H9 (cell line): ENCODE measurements at regions not wholly inside any gene's neighbourhood (a gene's known extent, or its start where the extent isn't known, plus 50 kb on each side); places are given as distances from the start of the nearest gene placed in this dataset.

Source experiments
- DNase-seq: peaks from one replicate; pipeline ENCODE4 v3.0.0-alpha.2; 2017
- H2AFZ ChIP-seq: one replicate; pipeline ENCODE4 v1.6.1; 2013; ENCODE audit warnings: mild to moderate bottlenecking, low read length, control low read depth, moderate library complexity
- H2AK5ac ChIP-seq: 2 replicates; pipeline ENCODE4 v1.6.1; 2013; ENCODE audit warnings: low read length, control low read depth, mixed read lengths; ENCODE audit not compliant: insufficient read length
- H2BK120ac ChIP-seq: one replicate; pipeline ENCODE4 v1.6.1; 2013; ENCODE audit warnings: low read depth, mild to moderate bottlenecking, low read length, control low read depth, inconsistent platforms; ENCODE audit not compliant: poor library complexity, severe bottlenecking
- H2BK12ac ChIP-seq: 2 replicates; pipeline ENCODE4 v1.6.1; 2013; ENCODE audit warnings: low read length, control low read depth, mixed read lengths, low read depth; ENCODE audit not compliant: insufficient read length
- H2BK15ac ChIP-seq: 2 replicates; pipeline ENCODE4 v1.6.1; 2013; ENCODE audit warnings: low read depth, low read length, control low read depth
- H2BK20ac ChIP-seq: one replicate; pipeline ENCODE4 v1.6.1; 2013; ENCODE audit warnings: low read depth, mild to moderate bottlenecking, low read length, control low read depth, inconsistent platforms; ENCODE audit not compliant: poor library complexity, severe bottlenecking
- H2BK5ac ChIP-seq: 2 replicates; pipeline ENCODE4 v1.6.1; 2013; ENCODE audit warnings: low read length, control low read depth, mixed read lengths; ENCODE audit not compliant: insufficient read length
- H3K14ac ChIP-seq: 2 replicates; pipeline ENCODE4 v1.6.1; 2013; ENCODE audit warnings: low read length, control low read depth; ENCODE audit not compliant: insufficient read depth
- H3K18ac ChIP-seq: 2 replicates; pipeline ENCODE4 v1.6.1; 2013; ENCODE audit warnings: low read depth, mild to moderate bottlenecking, mixed read lengths, low read length, control low read depth; ENCODE audit not compliant: insufficient read length
- H3K23ac ChIP-seq: 2 replicates; pipeline ENCODE4 v1.6.1; 2013; ENCODE audit warnings: low read length, control low read depth, mixed read lengths, low read depth; ENCODE audit not compliant: insufficient read length
- H3K23me2 ChIP-seq: 2 replicates; pipeline ENCODE4 v1.6.1; 2013; ENCODE audit warnings: low read depth, mild to moderate bottlenecking, mixed read lengths, low read length, control low read depth; ENCODE audit not compliant: insufficient read length, poor library complexity, severe bottlenecking
- H3K27ac ChIP-seq: 2 replicates; pipeline ENCODE4 v1.5.1; 2013; ENCODE audit warnings: low read length, control low read depth, mixed read lengths, low read depth; ENCODE audit not compliant: insufficient read length
- H3K27me3 ChIP-seq: 2 replicates; pipeline ENCODE4 v1.6.1; 2013; ENCODE audit warnings: low read length, control low read depth, inconsistent platforms; ENCODE audit not compliant: insufficient read depth
- H3K4ac ChIP-seq: 2 replicates; pipeline ENCODE4 v1.6.1; 2013; ENCODE audit warnings: low read depth, mild to moderate bottlenecking, control low read depth, inconsistent platforms, low read length, moderate library complexity
- H3K4me1 ChIP-seq: 2 replicates; pipeline ENCODE4 v1.6.1; 2013; ENCODE audit warnings: low read length, control low read depth, inconsistent platforms; ENCODE audit not compliant: insufficient read depth
- H3K4me2 ChIP-seq: 2 replicates; pipeline ENCODE4 v1.6.1; 2013; ENCODE audit warnings: low read length, control low read depth, mixed read lengths; ENCODE audit not compliant: insufficient read length, insufficient read depth
- H3K56ac ChIP-seq: 2 replicates; pipeline ENCODE4 v1.6.1; 2013; ENCODE audit warnings: low read depth, mild to moderate bottlenecking, mixed read lengths, low read length, control low read depth; ENCODE audit not compliant: insufficient read length
- H3K79me1 ChIP-seq: 2 replicates; pipeline ENCODE4 v1.6.1; 2013; ENCODE audit warnings: low read depth, mild to moderate bottlenecking, moderate library complexity, low read length, control low read depth, inconsistent platforms; ENCODE audit not compliant: insufficient read depth, poor library complexity, severe bottlenecking
- H3K79me2 ChIP-seq: 2 replicates; pipeline ENCODE4 v1.6.1; 2013; ENCODE audit warnings: low read length, control low read depth, inconsistent platforms; ENCODE audit not compliant: insufficient read depth
- H3K9ac ChIP-seq: 2 replicates; pipeline ENCODE4 v1.6.1; 2013; ENCODE audit warnings: low read length, control low read depth, mixed read lengths; ENCODE audit not compliant: insufficient read length; ENCODE audit errors: extremely low read depth
- H3K9me3 ChIP-seq: one replicate; pipeline ENCODE4 v1.6.1; 2013; ENCODE audit warnings: low read depth, low read length, inconsistent platforms; ENCODE audit not compliant: control insufficient read depth
- H3T11ph ChIP-seq: one replicate; pipeline ENCODE4 v1.6.1; 2013; ENCODE audit warnings: mild to moderate bottlenecking, low read length, control low read depth, inconsistent platforms
- H4K20me1 ChIP-seq: one replicate; pipeline ENCODE4 v1.6.1; 2013; ENCODE audit not compliant: control insufficient read depth, insufficient read length, insufficient read depth
- H4K5ac ChIP-seq: 2 replicates; pipeline ENCODE4 v1.6.1; 2013; ENCODE audit warnings: low read depth, mild to moderate bottlenecking, mixed read lengths, low read length, control low read depth; ENCODE audit not compliant: insufficient read length
- H4K8ac ChIP-seq: replicated peaks from 2 replicates; pipeline ENCODE4 v1.6.1; 2013; ENCODE audit warnings: low read length, control low read depth, mixed read lengths, low read depth; ENCODE audit not compliant: insufficient read length
- H4K91ac ChIP-seq: 2 replicates; pipeline ENCODE4 v1.6.1; 2013; ENCODE audit warnings: low read depth, mild to moderate bottlenecking, moderate library complexity, mixed read lengths, low read length, control low read depth; ENCODE audit not compliant: insufficient read length
- H3K27ac Mint-ChIP-seq, 3 experiments: 2 replicates in 2 of 3; 3 replicates in 1 of 3; pipeline ENCODE4 v1.8.0; 2020 to 2021; ENCODE audit warnings: mixed read lengths in 3 of 3, mild to moderate bottlenecking in 1 of 3, moderate library complexity in 1 of 3
- H3K27me3 Mint-ChIP-seq: 2 replicates; pipeline ENCODE4 v1.8.0; 2021; ENCODE audit warnings: low read depth, mild to moderate bottlenecking, moderate library complexity, mixed read lengths
- H3K36me3 Mint-ChIP-seq, 3 experiments: 2 replicates in 2 of 3; 3 replicates in 1 of 3; pipeline ENCODE4 v1.8.0; 2020 to 2021; ENCODE audit warnings: low read depth in 3 of 3, mixed read lengths in 3 of 3; ENCODE audit not compliant: insufficient read depth in 1 of 3
- H3K4me1 Mint-ChIP-seq, 2 experiments: 2 replicates each; pipeline ENCODE4 v1.8.0; 2020; ENCODE audit warnings: mixed read lengths in 2 of 2
- H3K4me3 Mint-ChIP-seq, 2 experiments: 2 replicates in 1 of 2; 3 replicates in 1 of 2; pipeline ENCODE4 v1.8.0; 2020 to 2021; ENCODE audit warnings: mild to moderate bottlenecking in 2 of 2, mixed read lengths in 2 of 2, moderate library complexity in 1 of 2
- H3K9me3 Mint-ChIP-seq, 2 experiments: 2 replicates in 1 of 2; 3 replicates in 1 of 2; pipeline ENCODE4 v1.8.0; 2020; ENCODE audit warnings: mild to moderate bottlenecking in 2 of 2, mixed read lengths in 2 of 2, moderate library complexity in 1 of 2
- CTCF ChIP-seq: fragments of 200-600 bp; sonication (generic); conservative IDR thresholded peaks from 3 replicates; pipeline ENCODE4 v1.8.0; 2021; ENCODE audit warnings: antibody characterized with exemption, mild to moderate bottlenecking
- WGBS: extraction: QIAGEN DNeasy Blood & Tissue Kit; methylation state at CpG from one replicate; pipeline ENCODE4 v1.1.7; 2013; ENCODE audit warnings: missing lambda C conversion rate, low lambda C conversion rate, mixed read lengths; ENCODE audit not compliant: insufficient read length; ENCODE audit errors: extremely low coverage; 5-methylcytosine and 5-hydroxymethylcytosine counted together

GRCh38 chr3:140765246-140765645 lies 87.4 kb downstream of the TRIM42 start:
- WGBS = no CpG with 5 or more reads among the region's 2 CpGs
- Histone ChIP-seq H3K4me2 (no peak overlapping the region), H3K9me3 (no peaks in the 10 kb centered on the region), H3K79me1 (no peaks in the 10 kb centered on the region), H3K14ac (no peak overlapping the region), H4K91ac (no peak overlapping the region), H2BK5ac (no peak overlapping the region), H2BK12ac (no peak overlapping the region), H3K23ac (no peak overlapping the region), H3K4me1 (no peaks in the 10 kb centered on the region), H2BK20ac (no peak overlapping the region), H2BK120ac (no peak overlapping the region), H4K8ac (no peak overlapping the region), H4K20me1 (no peaks in the 10 kb centered on the region), H2AK5ac (no peak overlapping the region), H4K5ac (no peak overlapping the region), H3K9ac (no peak overlapping the region), H2AFZ (no peak overlapping the region), H3K4ac (no peak overlapping the region), H3T11ph (no peak overlapping the region), H2BK15ac (no peak overlapping the region), H3K79me2 (no peaks in the 10 kb centered on the region), H3K27ac (no peak overlapping the region), H3K27me3 (no peaks in the 10 kb centered on the region), H3K23me2 (no peaks in the 10 kb centered on the region), H3K18ac (no peak overlapping the region), H3K56ac (no peak overlapping the region)
- no peak for DNase-seq
- H3K27me3 Mint-ChIP-seq = no peaks in the 10 kb centered on the region; the same call in 1 of the 2 replicates
- H3K36me3 Mint-ChIP-seq = no peaks in the 10 kb centered on the region
- no peak overlapping the region for H3K27ac Mint-ChIP-seq
- H3K4me1 Mint-ChIP-seq = peaks cover 5 to 8% of the 10 kb centered on the region in 2 experiments; a peak in 3 of 4 replicates
- TF ChIP-seq CTCF = no peak
- no peak overlapping the region for H3K4me3 Mint-ChIP-seq
- H3K9me3 Mint-ChIP-seq = no peaks in the 10 kb centered on the region
